PC-3 (cell line): ENCODE measurements at regions not wholly inside any gene's neighbourhood (a gene's known extent, or its start where the extent isn't known, plus 50 kb on each side); places are given as distances from the start of the nearest gene placed in this dataset.

Experiments
- ATAC-seq: fragments of 200-7000 bp; cut with Tn5 transposase; 2 replicates; pipeline ENCODE4 v1.9.1; 2020; ENCODE audit warnings: mild to moderate bottlenecking, moderate library complexity
- BruUV-seq: library from RNA; stranded (reverse); fragments of 400-500 nt; replicated peaks from 2 replicates; lab custom pipeline; 2021; lab: Mats Ljungman, UMichigan
- CTCF ChIA-PET: fragments of 300-600 bp; sonication (Branson Sonifier 250); formaldehyde crosslinking; loops from one replicate; lab custom pipeline; 2022; ENCODE audit warnings: antibody characterized with exemption; lab: Charles Lee
- POLR2A ChIA-PET: fragments of 300-600 bp; sonication (Branson Sonifier 250); formaldehyde crosslinking; loops from one replicate; lab custom pipeline; 2022; ENCODE audit warnings: antibody characterized with exemption; ENCODE audit not compliant: unreplicated experiment; lab: Charles Lee
- DNase-seq: peaks from one replicate; pipeline ENCODE4 v3.0.0-alpha.2; 2015
- H2AFZ ChIP-seq: fragments of 300-600 bp; sonication (generic); 2 replicates; pipeline ENCODE4 v1.6.0; 2016; ENCODE audit warnings: antibody characterized with exemption, low read length
- H3F3A ChIP-seq: fragments of 300-600 bp; sonication (generic); one replicate; pipeline ENCODE4 v1.6.0; 2017; ENCODE audit warnings: antibody characterized with exemption, low read length, control low read depth, mild to moderate bottlenecking; ENCODE audit not compliant: unreplicated experiment
- H3K27ac ChIP-seq: fragments of 300-600 bp; sonication (generic); 2 replicates; pipeline ENCODE4 v1.5.1; 2016; ENCODE audit warnings: mild to moderate bottlenecking, low read length
- H3K27me3 ChIP-seq: fragments of 300-600 bp; sonication (generic); 2 replicates; pipeline ENCODE4 v1.6.1; 2016; ENCODE audit warnings: low read length, mixed read lengths
- H3K36me3 ChIP-seq: fragments of 300-600 bp; sonication (generic); 2 replicates; pipeline ENCODE4 v1.6.1; 2016; ENCODE audit warnings: low read depth, mixed run types, low read length, mixed read lengths
- H3K4me1 ChIP-seq: fragments of 300-600 bp; sonication (generic); 2 replicates; pipeline ENCODE4 v1.5.1; 2016; ENCODE audit warnings: low read length; ENCODE audit not compliant: insufficient read depth
- H3K4me2 ChIP-seq: fragments of 300-600 bp; sonication (generic); 2 replicates; pipeline ENCODE4 v1.6.0; 2016; ENCODE audit warnings: low read length
- H3K4me3 ChIP-seq: fragments of 300-600 bp; sonication (generic); 2 replicates; pipeline ENCODE4 v1.5.1; 2016; ENCODE audit warnings: mild to moderate bottlenecking, low read length, mixed read lengths
- H3K79me2 ChIP-seq: fragments of 300-600 bp; sonication (generic); 2 replicates; pipeline ENCODE4 v1.6.1; 2017; ENCODE audit warnings: low read length, mixed read lengths
- H3K9ac ChIP-seq: fragments of 300-600 bp; sonication (generic); 2 replicates; pipeline ENCODE4 v1.6.0; 2016; ENCODE audit warnings: mild to moderate bottlenecking, low read length
- H3K9me2 ChIP-seq: fragments of 300-600 bp; sonication (generic); replicated peaks from 2 replicates; pipeline ENCODE4 v1.6.1; 2016; ENCODE audit warnings: mixed run types, low read length, mixed read lengths
- H3K9me3 ChIP-seq: fragments of 300-600 bp; sonication (generic); 2 replicates; pipeline ENCODE4 v1.6.1; 2016; ENCODE audit warnings: low read length, mixed read lengths
- H4K20me1 ChIP-seq: fragments of 300-600 bp; sonication (generic); 2 replicates; pipeline ENCODE4 v1.6.1; 2016; ENCODE audit warnings: low read length, mixed read lengths
- EZH2 ChIP-seq: fragments of 300-600 bp; sonication (generic); IDR thresholded peaks from one replicate; pipeline ENCODE4 v1.6.1; 2017; ENCODE audit warnings: antibody characterized with exemption, mild to moderate bottlenecking, low read length; ENCODE audit not compliant: unreplicated experiment
- EZH2phosphoT487 ChIP-seq: fragments of 300-600 bp; sonication (generic); IDR thresholded peaks from 2 replicates; pipeline ENCODE4 v1.6.1; 2018; ENCODE audit warnings: mild to moderate bottlenecking, antibody characterized with exemption, low read length, borderline replicate concordance
- intact Hi-C: fragments of 100-400 bp; cut with micrococcal nuclease; formaldehyde crosslinking; loops from 2 replicates; pipeline ENCODE4 v1.9.0; 2023
- TF ChIP-seq, protein P1 (sequence below): fragments of 300-600 bp; sonication (generic); conservative IDR thresholded peaks from 2 replicates; pipeline ENCODE4 v1.5.1; 2017; ENCODE audit warnings: antibody characterized with exemption, low read depth, mild to moderate bottlenecking, low read length

DNA sequence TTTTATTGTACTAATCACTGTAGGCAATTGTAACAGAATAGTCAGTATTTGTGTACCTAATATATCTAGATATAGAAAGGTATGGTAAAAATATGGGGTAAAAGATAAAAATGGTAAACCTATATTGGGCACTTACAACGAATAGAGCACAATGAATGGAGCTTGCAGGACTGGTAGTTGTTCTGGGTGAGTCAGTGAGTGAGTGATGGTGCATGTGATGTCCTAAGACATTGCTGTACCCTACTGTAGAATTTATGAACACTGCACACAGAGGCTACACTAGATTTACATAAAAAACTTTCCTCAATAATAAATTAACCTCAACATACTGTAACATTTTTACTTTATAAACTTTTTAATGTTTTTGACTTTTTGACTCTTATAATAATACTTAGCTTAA is 274.3 kb upstream of the PPP2R3A start:
- no peak overlapping the region for H3K27ac ChIP-seq
- no peaks in the 10 kb centered on the region for H3K4me1 ChIP-seq
- ChIA-PET CTCF (no interaction called here), POLR2A (no interaction called here)
- no peak overlapping the region for H3K4me3 ChIP-seq
- no peaks in the 10 kb centered on the region for H3K27me3 ChIP-seq
- intact Hi-C loops: no loop called here
- H3K79me2 ChIP-seq: no peaks in the 10 kb centered on the region
- no peak overlapping the region for H3K4me2 ChIP-seq
- H3K9me3 ChIP-seq: no peaks in the 10 kb centered on the region
- ATAC-seq (no peak), DNase-seq (no peak)
- H3F3A ChIP-seq: no peaks in the 10 kb centered on the region
- BruUV-seq: no TSS peak
- H3K36me3 ChIP-seq: no peaks in the 10 kb centered on the region
- TF ChIP-seq EZH2phosphoT487 (no peak), EZH2 (no peak)
- TF ChIP-seq, protein P1, sequence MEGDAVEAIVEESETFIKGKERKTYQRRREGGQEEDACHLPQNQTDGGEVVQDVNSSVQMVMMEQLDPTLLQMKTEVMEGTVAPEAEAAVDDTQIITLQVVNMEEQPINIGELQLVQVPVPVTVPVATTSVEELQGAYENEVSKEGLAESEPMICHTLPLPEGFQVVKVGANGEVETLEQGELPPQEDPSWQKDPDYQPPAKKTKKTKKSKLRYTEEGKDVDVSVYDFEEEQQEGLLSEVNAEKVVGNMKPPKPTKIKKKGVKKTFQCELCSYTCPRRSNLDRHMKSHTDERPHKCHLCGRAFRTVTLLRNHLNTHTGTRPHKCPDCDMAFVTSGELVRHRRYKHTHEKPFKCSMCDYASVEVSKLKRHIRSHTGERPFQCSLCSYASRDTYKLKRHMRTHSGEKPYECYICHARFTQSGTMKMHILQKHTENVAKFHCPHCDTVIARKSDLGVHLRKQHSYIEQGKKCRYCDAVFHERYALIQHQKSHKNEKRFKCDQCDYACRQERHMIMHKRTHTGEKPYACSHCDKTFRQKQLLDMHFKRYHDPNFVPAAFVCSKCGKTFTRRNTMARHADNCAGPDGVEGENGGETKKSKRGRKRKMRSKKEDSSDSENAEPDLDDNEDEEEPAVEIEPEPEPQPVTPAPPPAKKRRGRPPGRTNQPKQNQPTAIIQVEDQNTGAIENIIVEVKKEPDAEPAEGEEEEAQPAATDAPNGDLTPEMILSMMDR: no peak
- H3K9ac ChIP-seq: no peak overlapping the region
- no peaks in the 10 kb centered on the region for H3K9me2 ChIP-seq
- no peaks in the 10 kb centered on the region for H4K20me1 ChIP-seq
- H2AFZ ChIP-seq: no peak overlapping the region

DNA sequence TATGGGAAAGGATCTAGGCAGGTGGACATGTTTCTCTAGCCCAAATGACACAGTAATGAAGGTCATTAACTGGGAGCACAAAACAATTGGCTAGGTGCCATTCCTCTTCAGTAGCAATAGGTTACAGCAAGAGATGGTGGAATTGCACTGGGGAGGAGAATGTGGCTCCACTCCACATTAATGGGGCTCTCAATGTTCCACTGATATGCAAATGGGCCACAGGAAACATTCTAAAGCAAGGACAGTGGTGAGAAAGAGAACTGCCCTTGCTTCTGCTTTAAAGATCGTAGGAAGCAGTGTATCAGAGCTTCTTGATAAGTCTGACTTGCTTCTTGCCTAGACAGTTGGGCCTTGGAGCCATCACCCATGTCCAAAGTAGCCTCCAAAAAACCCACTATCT is 271.4 kb upstream of the PPP2R3A start:
- DNase-seq (no peak), ATAC-seq (no peak)
- no peak overlapping the region for H3K27ac ChIP-seq
- no peak overlapping the region for H2AFZ ChIP-seq
- no TSS peak for BruUV-seq
- intact Hi-C loops: no loop called here
- no peaks in the 10 kb centered on the region for H3K36me3 ChIP-seq
- ChIA-PET POLR2A (no interaction called here), CTCF (no interaction called here)
- no peaks in the 10 kb centered on the region for H4K20me1 ChIP-seq
- no peak overlapping the region for H3K9ac ChIP-seq
- H3K9me3 ChIP-seq: no peaks in the 10 kb centered on the region
- H3K4me1 ChIP-seq: no peaks in the 10 kb centered on the region
- no peaks in the 10 kb centered on the region for H3K27me3 ChIP-seq
- H3K4me3 ChIP-seq: no peak overlapping the region
- TF ChIP-seq EZH2: no peak
- TF ChIP-seq, protein P1: no peak
- TF ChIP-seq EZH2phosphoT487: no peak
- no peaks in the 10 kb centered on the region for H3K9me2 ChIP-seq
- H3K79me2 ChIP-seq: no peaks in the 10 kb centered on the region
- no peak overlapping the region for H3K4me2 ChIP-seq
- H3F3A ChIP-seq: no peaks in the 10 kb centered on the region

DNA sequence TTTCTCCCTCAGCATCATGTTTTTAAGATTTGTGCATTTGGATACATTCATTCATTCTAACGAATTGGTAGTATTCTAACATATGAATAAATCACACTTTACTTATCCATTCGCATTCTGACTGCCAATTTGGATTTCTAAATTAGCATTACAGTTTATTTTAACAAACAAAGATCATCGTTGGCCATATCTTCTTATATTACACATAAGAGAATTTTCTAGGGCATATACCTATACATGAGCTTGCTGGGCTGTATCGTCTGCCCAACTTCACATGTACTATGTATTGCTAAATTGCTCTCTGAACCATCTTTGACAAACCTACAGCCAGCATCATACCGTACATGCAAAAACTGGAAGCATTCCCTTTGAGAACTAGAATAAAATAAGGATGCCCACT is 265.8 kb upstream of the PPP2R3A start:
- DNase-seq (no peak), ATAC-seq (no peak)
- Histone ChIP-seq H3K9me3 (no peaks in the 10 kb centered on the region), H3K79me2 (no peaks in the 10 kb centered on the region), H3K36me3 (no peaks in the 10 kb centered on the region), H3K9me2 (no peaks in the 10 kb centered on the region), H3F3A (no peaks in the 10 kb centered on the region), H3K9ac (no peak overlapping the region), H3K4me3 (no peak overlapping the region), H3K4me1 (no peaks in the 10 kb centered on the region), H3K27ac (no peak overlapping the region), H3K27me3 (no peaks in the 10 kb centered on the region), H4K20me1 (no peaks in the 10 kb centered on the region), H2AFZ (no peak overlapping the region), H3K4me2 (no peak overlapping the region)
- ChIA-PET POLR2A (no interaction called here), CTCF (no interaction called here)
- intact Hi-C loops: no loop called here
- TF ChIP-seq, protein P1: no peak
- TF ChIP-seq EZH2phosphoT487 (no peak), EZH2 (no peak)
- BruUV-seq: no TSS peak
